SU-DHL-6 (cell line): ENCODE measurements at regions not wholly inside any gene's neighbourhood (a gene's known extent, or its start where the extent isn't known, plus 50 kb on each side); places are given as distances from the start of the nearest gene placed in this dataset.

Experiments
- CTCF ChIP-seq: fragments of 200-600 bp; sonication (generic); IDR thresholded peaks from one replicate; pipeline ENCODE4 v1.5.1; 2017; ENCODE audit warnings: antibody characterized with exemption, mild to moderate bottlenecking, low read length, moderate library complexity; ENCODE audit not compliant: insufficient read depth, poor library complexity, severe bottlenecking
- EZH2phosphoT487 ChIP-seq: fragments of 200-600 bp; sonication (generic), shearing (Covaris generic); conservative IDR thresholded peaks from 2 replicates; pipeline ENCODE4 v1.6.1; 2018; ENCODE audit warnings: mild to moderate bottlenecking, antibody characterized with exemption, low read length, moderate library complexity, mixed read lengths

GRCh38 chr3:191889106-191889505 is 428.1 kb downstream of the PYDC2 start:
- no peak for TF ChIP-seq CTCF
- TF ChIP-seq EZH2phosphoT487: no peak
